ENCODE measurements at regions not wholly inside any gene's neighbourhood (a gene's known extent, or its start where the extent isn't known, plus 50 kb on each side); places are given as distances from the start of the nearest gene placed in this dataset.
A peak's percentile ranks its signal among the peaks of the same experiment; 100 is the strongest.

GRCh38 chr5:146940295-146940694 is 61.7 kb upstream of the PPP2R2B start:
- no peak for DNase-seq

DNA sequence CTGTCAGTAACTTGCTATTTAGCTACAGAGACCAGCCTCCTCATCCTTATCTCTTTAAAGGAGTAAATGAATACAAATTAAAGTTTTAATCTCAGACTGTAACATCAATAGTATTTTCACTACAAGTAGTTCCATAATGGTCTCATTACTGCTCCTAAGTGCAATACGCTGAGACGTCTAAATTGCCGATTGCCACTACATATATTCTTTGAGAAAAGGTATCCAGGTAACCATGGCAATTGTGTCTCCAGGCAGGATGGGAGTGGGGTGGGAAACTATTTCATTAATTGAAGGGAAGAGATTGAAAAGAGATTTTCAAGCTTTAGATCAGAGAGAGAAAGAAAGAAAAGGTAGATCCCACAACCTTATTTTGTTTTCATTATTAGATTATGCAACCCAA is 65.5 kb upstream of the PPP2R2B start:
- DNase-seq: no peak

GRCh38 chr5:146944764-146945616 is 66.4 kb upstream of the PPP2R2B start:
- no peak for DNase-seq

GRCh38 chr5:146945617-146946084 is 67.1 kb upstream of the PPP2R2B start:
- DNase-seq: no peak

GRCh38 chr5:146947181-146947941 is 68.8 kb upstream of the PPP2R2B start:
- peak; percentile 8 for DNase-seq

DNA sequence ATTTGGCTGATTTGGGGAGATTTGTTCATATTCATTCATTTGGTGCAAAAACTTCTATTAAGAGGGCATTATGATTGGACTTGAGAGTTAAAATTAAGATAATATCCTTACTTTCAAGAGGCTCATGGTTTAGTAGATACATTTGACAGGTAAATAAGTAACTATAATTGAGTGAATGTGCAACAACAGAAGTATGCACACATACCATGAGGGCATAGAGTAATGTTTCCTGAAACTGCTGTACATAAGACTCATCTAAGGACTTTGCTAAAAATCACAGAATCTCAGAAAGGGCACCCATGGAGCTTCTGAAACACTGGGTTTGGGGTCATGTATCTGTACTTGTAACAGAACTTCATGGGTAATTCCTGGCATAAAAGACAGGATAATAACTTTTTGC is 70.1 kb upstream of the PPP2R2B start:
- DNase-seq: no peak

GRCh38 chr5:146952168-146952567 is 73.6 kb upstream of the PPP2R2B start:
- no peak for DNase-seq

DNA sequence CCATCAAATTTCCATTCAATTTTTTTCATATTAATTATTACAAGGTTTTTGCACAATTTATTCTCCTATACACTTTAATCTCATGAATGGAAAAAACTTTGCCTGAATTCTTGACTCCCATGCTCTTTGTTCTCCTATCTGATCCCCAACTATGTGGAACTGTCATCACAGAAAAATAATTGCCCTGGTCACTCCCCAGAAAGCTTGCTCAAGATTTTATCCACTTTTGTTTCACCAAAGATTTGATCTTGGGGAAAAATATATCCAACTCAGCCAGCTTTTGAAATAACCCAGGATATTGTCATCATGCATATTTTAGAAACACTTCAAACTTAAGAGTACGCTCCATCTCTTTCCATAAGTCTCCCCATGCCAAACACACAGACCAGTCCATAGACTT is 77.7 kb upstream of the PPP2R2B start:
- DNase-seq: no peak

DNA sequence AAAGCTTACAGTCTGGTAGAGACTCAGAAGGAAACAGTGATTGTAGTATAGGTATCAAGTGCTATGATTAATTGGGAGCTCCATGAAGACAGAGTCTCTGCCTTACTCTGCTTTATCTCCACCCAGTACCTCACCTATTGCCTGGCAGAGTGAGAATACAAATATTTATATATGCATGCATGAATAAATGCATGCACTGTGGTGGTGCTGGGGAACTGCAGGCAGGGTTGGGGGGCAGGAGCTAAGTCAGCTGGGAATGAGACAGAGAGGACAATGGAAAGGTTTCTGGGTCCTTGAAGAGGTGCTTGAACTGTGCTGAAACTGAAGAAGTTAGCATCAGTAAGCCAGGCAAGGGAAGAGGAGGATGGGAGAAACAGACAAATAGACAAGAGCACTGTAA is 80.8 kb upstream of the PPP2R2B start:
- DNase-seq: no peak

DNA sequence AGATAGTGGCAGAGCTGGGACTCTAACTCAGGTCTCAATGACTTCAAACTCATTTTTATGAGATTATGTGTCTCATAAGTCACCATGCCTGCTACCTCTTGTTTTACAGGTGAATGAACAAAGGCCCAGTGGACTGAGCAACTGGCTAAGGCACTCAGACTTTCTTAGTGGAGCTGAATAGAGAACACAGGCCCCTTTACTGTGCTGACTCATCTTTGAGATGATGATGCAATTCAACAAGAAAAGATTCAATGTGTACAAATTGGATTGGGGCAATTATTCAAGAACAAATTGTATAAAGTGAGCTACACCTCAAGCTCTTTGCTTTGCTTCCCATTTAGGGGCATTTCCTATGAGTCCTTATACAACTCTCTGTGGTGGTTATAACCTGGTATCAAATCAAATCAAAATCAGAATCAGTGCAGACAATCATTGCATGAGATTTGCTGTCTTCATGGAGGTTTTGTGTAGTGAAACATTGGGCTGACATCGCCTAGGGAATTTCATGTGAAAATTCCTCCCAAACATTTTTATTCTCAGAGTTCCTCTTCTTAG is 84.3 kb upstream of the PPP2R2B start:
- no peak for DNase-seq

- peak; percentile 74 for DNase-seq
These were observed 87.5 kb upstream of the PPP2R2B start for GRCh38 chr5:146965761-146966659.

DNA sequence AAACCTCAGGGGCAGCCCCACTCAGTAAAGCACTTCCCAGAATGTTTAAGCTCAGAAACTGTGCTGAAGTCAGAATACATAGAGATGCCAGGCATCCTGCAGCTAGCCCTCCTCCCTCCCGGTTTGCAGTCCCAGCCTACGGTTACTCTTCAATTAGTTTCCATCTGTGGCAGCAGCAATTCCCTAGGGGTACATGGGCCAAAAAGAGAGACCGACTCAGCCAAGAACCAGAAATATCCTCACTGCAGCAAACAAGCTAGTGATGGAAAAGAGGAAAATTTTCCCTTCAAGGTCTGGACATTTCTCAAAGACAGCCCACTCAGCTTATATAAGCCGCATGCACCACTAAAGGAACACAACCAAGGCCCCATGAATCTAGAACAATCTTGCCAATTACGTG is 89.1 kb upstream of the PPP2R2B start:
- DNase-seq: no peak

DNA sequence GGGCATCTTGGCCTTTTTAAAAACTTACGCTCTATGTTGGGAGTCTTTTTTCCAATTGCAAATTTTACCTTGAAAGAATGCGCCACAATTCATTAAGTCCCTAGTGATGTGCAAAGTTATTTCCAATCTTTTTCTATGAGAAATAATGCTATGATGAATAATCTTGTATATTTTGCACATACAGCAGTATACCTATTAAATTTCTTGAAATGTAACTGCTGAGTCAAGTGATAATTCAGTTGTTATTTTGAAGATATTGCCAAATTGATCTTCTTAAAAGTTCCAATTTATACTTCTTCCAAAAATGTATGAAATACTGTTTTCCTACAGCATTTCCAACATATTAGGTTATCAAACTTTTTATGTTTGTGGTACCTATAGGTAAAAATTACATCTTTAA is 92.8 kb upstream of the PPP2R2B start:
- no peak for DNase-seq

GRCh38 chr5:146986469-146986868 is 107.9 kb upstream of the PPP2R2B start:
- DNase-seq: no peak

DNA sequence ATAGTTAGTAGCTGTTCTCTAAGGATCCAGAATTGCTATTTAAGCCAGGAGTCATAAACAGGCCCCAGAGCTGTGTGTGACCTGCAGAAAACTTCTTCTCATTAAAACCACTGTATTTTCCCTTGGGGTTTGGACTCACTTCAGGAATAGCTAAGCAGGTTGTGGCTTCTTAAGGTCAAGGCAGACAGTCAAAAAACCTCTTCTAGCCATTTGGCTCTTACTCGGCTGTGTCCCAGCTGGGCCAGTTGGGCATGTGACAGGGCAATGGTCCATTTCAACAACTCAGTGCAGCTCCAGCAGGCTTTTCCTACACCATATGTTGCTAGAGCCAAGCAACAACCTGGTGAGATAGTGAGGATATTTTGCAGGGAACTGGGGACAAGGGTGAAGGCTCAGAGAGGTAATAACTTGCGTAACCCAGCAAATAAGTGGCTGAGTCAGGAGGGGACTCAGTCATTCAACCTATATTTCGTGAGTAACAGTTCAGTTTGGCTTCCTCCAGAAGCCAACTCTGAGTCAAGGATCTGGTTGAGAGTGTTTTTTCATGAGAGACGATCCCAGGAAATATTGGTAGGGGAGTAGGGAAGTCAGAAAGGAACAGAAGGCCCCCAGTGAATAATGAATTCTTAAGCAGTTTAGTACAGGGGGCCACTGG is 115.4 kb upstream of the PPP2R2B start:
- DNase-seq: no peak

DNA sequence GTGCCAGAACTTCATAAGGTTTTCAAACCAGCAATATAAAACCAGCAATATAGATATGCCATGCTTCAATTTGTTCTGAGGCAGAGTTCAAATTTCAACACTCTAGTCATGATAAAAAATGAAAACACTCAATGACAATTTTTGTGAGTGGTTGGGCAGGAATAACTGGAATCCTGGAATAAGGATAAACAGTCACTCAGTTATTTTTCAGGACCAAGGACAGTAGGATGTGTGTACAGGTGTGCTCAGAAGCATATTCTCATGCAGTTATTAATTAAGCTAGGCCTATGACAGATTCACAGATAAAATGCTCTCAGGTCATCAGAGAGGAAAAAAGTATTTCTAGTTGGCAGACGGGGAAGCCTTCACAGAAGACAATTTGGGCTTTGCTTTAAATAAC is 117.3 kb upstream of the PPP2R2B start:
- no peak for DNase-seq

GRCh38 chr5:147015405-147015804 is 136.8 kb upstream of the PPP2R2B start:
- no peak for DNase-seq

DNA sequence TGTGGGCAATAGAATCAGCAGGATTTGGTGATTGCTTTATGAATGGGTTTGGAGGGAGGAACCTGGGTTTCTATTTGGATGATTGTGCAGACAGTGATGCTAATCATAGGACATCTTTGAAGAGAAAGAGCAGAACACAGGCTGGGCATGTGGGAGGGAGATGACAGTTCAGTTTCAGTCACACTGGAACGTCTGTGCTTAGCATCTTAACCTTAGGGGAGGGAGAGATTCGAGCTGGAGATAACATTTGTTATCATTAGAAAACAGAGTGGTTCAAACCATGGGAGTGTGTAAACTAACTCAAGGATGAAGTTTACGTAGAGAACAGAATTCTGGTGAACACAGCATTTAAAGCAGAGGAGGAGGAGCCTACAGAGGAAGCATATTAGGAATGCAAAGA is 138.6 kb upstream of the PPP2R2B start:
- DNase-seq: no peak

GRCh38 chr5:147017621-147018020 is 139.1 kb upstream of the PPP2R2B start:
- no peak for DNase-seq

- DNase-seq: no peak
These were observed 140.3 kb upstream of the PPP2R2B start for GRCh38 chr5:147018812-147019211.

DNA sequence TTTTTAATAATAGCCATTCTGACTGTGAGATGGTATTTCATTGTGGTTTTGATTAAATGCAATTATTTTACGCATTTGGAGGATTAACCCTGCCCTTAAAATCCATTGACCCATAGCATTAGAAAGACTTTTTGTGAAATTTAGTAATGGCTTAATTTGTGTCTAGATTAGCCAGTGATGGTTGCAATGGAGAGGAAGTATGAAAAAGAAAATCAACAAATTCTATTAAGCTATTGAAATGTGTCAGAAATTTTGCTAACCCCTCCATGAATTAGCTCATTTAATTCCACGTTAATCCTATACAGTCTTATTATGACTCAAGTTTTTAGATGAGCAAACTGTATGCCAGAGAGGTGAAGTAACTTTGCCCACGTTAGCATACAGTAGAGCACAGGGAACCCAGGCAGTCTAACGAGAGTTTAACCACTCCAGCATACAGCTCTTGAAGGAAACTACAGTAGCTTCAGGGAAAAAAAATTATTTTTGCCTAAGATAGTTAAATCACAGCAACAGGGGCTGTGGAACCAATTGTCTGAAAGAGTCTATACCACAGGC is 158.2 kb upstream of the PPP2R2B start:
- DNase-seq: no peak

Measured in RPMI8226 (cell line).